HG03039 (cell line): ENCODE measurements at regions not wholly inside any gene's neighbourhood (a gene's known extent, or its start where the extent isn't known, plus 50 kb on each side); places are given as distances from the start of the nearest gene placed in this dataset.

Experiments used
- ATAC-seq: cut with Tn5 transposase; IDR thresholded peaks from one replicate; pipeline ENCODE4 v1.9.1; 2021; ENCODE audit warnings: mild to moderate bottlenecking, moderate library complexity; ENCODE audit not compliant: unreplicated experiment

DNA sequence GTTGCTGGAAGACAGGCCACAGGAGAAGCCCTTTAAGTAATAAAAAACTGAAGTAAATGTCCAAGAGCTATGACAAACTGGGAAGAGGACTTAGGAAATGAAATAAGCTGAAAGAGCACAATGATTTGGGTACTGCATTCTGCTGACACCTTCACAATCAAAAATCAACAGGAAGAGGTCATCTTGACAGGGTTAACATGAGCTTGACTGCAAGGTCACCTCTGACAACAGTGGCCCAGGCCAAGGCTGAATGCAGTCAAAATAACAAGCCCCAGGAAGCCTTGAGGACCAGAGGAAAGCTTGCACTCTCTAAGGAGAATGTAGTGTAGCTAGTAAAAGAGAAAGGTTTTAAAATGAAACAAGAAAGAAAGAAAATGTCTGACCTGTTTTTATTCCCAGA is 179.3 kb downstream of the SEC16B start:
- no peak for ATAC-seq

GRCh38 chr1:177789956-177790355 is 179.9 kb downstream of the SEC16B start:
- no peak for ATAC-seq

DNA sequence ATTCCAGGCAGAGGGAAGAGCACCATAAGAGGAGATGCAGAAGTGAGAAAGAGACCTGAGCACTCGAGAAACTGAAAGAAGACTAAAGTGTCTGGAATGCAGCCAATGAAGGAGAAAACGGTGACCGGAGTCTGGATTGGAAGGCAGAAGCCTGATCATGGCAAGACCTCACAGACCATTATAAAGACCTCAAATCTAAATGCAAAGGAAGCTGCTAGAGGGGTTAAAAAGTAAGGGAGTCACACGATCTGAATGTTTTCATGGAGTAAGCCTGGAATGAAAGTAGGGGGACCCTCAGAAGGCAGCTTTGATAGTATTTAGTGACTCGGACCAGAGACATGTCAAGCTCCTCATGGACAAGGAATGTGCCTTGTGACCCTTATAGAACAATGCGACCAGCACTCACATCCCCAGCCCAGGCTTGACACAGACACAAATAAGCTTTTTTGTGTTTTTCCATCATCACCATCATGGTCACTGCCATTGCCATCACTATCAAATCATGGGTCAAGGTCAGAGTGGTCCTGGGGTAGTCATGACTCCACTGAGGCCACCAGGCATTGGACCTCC is 183.6 kb downstream of the SEC16B start:
- ATAC-seq = no peak

GRCh38 chr1:177784936-177785335 is 184.9 kb downstream of the SEC16B start:
- ATAC-seq = no peak

DNA sequence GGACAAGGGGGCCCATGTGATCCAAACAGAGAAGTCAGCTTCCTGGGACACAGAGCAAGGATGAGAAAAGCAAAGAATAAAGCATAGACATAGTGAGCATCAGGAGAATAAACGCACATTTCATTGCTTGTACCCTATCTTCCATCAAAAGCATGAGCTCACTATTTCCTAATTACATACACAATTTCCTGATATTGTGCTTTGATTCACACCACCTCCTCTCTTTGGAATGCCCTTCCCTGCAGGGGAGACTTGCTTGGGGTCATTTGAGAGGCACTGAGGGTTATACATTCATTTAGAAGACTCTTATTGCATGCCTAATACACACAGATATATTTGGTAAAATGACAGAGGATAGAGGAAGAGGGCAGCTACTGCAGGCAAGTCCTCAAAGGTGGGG is 185.4 kb downstream of the SEC16B start:
- no peak for ATAC-seq

DNA sequence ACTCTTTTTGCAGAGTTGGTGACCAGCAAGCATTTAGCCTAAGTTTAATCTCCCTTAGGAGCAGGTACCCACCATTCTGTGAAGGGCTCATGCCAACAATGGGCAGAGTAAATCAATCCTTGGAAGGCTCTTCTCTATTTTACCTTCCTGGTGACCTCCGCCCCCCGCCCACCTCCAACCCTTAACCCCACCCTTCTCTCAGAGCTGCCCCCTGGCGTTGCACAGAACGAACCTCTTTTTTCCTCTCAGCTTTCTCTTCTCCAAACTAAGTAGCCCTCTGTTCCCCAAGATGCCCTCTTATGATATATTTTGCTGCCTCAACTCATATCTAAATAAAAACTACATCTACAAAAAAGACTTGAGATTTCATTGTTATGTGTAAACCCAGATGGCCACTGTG is 186.8 kb downstream of the SEC16B start:
- ATAC-seq = no peak

DNA sequence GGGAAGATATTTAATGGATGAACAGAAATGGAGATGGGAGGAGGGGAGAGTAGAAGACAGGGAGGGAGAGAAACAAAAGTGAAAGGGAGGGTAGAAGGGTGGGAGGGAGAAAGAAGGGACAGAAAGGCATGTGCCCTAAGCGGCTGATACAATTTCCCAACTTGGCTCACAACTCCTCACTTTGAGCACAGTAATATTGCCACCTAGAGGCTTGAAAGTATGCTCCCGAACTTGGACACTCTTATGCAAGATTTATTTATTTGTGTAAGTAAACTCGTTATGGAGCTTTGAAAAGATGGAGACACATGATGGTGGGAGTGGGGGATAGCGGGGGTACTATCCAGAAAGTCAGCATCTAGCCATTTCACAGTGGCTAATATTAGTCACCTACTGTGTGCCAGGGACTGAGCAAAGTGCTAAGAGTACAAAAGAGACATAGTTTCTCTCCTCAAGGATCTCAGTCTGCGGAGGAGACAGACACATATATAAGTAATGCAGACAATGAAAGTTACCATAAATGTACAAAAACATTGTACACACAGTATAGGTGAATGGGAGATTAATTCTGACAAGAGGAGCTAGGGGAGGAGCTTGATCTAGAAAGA is 189.7 kb downstream of the SEC16B start:
- no peak for ATAC-seq

GRCh38 chr1:177779166-177779965 is 190.5 kb downstream of the SEC16B start:
- no peak for ATAC-seq

DNA sequence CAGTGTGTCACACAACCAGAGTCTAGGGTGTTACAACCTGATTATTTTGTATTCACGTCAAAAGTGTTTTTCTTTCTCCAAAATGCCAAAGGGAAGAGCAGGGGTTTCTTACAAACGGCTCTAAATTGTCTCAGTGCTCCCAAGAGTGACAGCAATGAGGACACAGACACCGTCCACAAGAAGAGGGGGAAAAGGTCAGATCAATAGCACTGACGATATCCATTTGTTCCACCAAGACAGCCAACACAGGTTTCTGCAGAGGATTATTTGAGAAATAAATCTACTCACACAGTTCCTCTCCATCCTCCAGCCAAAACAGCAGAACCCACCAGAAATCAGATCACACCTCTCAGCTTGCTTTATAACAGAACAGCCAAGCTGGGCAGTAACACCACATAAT is 193.9 kb downstream of the SEC16B start:
- ATAC-seq = no peak

- ATAC-seq = no peak
Observed at GRCh38 chr1:177772386-177772960, 197.4 kb downstream of the SEC16B start.

DNA sequence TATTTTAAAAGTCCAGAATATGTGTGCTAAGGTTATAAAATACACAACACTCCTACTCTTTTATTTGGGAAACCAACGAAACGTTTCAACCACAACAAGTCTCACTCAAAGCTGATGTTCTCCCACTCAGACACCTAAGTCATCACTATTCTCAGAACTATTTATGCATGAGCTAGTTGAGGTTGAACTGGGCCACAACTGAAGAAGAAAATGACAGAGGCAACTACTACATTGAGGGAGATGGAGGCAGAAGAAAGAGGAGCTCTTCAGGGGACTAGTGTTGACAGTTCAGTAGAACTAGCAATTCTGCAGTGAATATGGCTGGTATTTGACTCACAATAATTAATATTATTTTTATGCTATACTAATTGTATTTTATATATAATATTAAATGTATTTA is 198.2 kb downstream of the SEC16B start:
- no peak for ATAC-seq

DNA sequence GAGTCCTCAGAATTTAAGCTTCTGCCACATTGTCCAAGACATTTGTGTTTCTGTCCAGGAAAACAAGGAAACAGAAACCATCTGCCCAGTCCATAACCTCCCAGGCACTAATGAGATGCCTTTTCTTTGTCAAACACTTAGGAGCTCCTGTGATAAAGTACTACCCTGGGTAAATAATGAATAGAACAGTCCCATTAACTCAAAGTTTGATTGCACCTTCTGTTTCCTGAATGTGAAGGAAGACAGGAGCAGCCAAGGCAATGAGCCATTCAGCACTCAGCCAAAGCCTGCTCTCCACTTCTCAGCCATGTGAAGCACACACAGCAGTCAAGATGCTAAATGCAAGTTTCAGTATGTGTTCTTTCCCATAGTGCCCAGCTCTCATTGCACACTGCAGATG is 199.8 kb downstream of the SEC16B start:
- ATAC-seq = no peak

GRCh38 chr1:177755851-177756560 is 213.9 kb downstream of the SEC16B start:
- no peak for ATAC-seq

- ATAC-seq = no peak
Observed at GRCh38 chr1:177754603-177755002, 215.3 kb downstream of the SEC16B start.

DNA sequence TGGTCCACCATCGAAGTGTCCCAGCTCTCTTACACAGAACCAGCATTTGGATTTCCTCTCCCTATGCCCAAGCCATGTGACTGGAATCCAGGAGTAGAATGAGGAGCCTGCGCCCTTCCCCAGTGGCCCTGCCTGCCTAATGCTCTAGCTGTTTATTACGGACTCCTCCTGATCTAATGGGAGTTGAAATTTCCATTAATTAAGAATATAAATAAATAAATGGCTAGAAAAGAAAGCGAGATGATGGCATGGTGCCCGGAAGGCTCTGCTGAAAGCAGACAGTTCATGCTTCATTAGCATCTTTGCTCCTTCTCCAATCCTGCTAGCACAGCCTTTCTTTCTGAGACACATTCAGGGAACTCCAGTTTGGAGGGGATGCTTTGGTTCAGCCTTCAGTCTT is 216.2 kb downstream of the SEC16B start:
- no peak for ATAC-seq

GRCh38 chr1:177748080-177748801 is 221.6 kb downstream of the SEC16B start:
- no peak for ATAC-seq

DNA sequence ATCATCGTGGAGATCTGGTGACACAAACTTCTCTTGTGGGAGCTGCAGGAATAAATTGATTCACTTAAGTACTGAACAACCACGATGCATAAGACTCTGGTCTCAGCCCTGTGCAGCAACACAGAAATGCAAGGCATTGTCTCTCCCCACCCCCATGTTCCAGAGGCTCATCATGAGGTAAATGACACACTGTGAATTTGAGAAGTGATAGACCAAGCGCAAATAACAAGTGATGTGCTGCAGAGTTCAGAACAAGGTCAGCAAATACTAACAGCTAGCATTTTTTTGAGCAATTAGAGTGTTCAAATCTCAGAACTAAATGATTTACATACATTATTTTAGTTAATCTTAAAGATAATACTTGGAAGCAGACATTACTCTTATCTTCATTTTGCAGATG is 223.7 kb downstream of the SEC16B start:
- ATAC-seq = no peak

DNA sequence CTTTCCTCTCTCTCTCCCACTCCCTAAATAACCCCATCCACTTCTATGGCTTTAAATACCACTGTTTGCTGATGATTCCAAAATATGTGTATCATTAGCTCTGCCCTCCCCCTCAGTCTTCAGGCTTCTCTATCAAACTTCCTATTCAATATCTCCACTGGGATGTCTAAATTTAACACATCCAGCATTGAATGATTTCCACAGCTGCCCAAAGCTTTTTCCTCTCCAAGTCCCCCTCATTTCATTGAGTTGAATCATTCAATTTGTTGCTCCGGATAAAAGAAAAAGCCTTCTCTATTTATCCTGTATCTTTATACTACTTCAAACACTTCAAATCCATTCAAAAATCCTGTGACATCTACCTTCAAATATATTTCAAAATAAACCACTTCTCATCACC is 225.0 kb downstream of the SEC16B start:
- no peak for ATAC-seq

GRCh38 chr1:177741476-177741875 is 228.4 kb downstream of the SEC16B start:
- no peak for ATAC-seq

- ATAC-seq = no peak
Observed at GRCh38 chr1:177739780-177740179, 230.1 kb downstream of the SEC16B start.

DNA sequence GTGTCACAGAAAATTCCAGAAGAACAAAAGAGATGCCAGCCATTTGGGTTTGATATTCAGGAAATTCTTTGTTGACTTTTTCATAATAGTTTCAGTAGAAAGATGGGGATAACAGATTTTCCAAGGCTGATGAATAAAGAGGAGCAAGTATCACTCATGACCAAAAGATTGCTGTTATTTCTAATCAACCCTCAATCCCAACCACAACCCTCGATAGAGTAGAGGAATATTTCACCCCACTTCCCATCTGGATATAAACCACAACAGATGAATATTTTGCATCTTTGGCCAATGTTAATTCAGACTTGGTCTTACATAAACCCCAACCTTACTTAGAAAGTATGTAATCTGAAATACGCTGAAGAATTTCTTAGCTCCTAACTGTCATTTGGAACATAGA is 232.4 kb downstream of the SEC16B start:
- no peak for ATAC-seq
